HG02571 (cell line): ENCODE measurements at regions not wholly inside any gene's neighbourhood (a gene's known extent, or its start where the extent isn't known, plus 50 kb on each side); places are given as distances from the start of the nearest gene placed in this dataset.
"Not testable (repeated sequence)": the region's sequence is repeated elsewhere in the genome, so short reads cannot be mapped to it uniquely, and the experiment has no call there.

Experiments used
- ATAC-seq: cut with Tn5 transposase; IDR thresholded peaks from one replicate; pipeline ENCODE4 v1.9.1; 2021; ENCODE audit warnings: mild to moderate bottlenecking, moderate library complexity; ENCODE audit not compliant: unreplicated experiment

DNA sequence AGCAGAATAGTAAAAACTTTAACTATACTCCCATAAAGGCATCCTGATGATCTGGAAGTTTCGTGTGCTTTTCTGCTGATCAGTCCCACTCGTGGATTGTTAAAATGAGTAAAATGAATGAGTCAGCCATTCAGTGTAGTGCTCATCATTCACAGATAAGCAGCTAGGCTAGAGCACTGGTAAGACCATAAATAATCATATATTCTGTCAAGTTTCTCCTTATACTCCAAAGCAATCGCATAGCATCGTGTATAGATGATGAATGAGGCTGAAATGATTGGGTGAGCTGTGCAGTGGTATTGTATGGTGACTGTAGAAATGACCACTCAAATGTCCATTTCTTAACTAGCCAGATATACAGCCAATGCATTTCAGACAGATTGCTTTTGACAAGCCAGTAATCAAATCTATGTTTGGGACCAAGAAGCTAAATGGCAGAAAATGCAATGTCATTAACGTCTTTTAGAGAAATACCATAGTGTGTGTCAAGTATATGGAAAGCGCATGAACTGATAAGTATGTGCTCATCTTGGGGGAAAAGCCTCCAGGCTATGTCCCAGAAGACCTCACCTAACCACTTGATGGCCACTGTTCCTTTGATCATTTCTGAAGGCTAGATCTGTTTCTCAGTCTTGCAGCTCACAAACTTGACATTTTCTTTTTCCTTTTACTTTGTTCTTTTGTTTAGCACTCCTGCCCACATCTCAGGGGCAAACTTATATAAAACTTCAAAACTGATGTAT lies 227.2 kb upstream of the FAM3C start:
- ATAC-seq: no peak

DNA sequence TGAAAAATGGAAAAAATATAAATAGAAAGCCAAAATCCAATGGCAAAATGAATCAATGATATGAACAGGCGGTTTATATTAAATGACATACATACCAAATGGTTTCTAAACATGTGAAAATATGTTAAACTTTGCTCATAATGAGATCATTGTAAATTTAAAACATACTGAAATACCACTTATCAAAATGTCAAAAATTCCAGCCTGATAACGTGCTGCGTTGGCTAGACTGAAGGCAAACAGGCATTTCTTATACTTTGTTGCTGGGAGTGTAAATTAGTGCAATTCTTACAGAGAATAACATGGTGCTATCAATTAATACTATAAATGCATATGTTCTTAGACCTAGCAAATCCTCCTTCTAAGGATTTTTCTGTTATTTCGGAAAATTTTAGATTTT lies 225.8 kb upstream of the FAM3C start:
- no peak for ATAC-seq

DNA sequence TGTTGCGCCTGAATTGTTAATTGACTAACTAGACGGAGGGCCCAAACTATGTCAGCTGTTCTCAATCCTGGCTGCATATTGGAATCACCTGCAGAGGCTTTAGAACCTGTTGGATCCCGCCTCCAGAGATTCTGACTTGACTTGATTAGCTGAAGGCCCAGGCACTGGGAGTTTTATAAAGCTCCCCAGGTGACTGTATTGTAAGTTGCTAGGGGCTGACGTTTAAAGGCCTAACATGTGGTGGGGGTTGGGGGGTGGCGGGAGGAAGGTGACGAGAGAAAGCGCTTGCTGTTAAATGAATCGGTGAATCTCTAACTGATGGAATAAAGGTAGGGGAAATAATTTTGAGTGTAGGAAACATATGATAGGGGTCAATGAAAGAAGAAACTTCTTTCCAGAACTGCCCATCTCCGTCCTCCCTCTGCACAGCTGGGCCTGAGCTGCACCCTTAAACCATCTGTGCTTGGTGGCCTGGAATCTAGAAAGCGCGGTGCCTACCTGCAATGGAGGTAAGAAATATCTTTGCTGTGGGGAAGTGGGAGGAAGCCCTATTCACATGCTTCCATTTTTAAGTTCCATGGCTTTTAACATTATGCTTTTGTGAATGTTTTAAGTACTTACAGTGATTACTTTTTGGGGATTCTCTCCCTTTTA lies 225.0 kb upstream of the FAM3C start:
- ATAC-seq: no peak

DNA sequence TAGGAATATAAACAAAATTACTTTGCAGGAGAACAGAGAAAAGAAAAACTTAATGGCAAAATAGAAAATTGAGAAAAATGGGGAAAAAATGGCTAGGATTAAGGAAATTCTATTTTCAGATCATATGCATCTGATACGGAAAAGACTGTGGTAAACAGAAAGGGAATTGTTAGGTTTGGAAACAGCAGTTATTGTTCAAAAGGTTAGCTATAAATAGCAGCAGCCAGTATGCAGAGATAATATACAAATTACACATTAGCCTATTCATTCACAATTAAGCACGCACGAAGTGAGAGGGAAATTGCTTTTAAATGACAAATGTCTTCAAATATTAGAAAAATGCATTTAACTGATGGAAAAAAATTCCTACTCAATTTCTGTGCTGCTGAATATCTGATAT lies 224.1 kb upstream of the FAM3C start:
- ATAC-seq: no peak

DNA sequence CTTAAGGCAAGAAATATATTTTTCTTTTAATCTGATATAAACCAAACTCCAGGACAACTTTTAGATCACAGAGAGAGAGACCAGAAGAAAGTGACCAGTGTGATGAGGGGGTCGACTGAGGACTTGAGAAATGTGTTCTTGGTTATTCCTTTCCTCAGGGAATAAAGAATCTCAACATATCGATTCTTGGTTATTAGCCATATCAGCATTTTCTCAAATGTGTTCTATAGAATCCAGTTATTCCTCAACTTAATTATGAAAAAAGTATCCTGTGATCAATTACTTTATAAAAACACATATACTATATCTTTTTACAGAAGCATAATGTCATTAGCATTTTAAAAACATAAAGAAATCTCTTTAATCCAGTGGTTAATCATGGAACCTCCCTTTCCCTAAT lies 222.1 kb upstream of the FAM3C start:
- ATAC-seq: no peak

DNA sequence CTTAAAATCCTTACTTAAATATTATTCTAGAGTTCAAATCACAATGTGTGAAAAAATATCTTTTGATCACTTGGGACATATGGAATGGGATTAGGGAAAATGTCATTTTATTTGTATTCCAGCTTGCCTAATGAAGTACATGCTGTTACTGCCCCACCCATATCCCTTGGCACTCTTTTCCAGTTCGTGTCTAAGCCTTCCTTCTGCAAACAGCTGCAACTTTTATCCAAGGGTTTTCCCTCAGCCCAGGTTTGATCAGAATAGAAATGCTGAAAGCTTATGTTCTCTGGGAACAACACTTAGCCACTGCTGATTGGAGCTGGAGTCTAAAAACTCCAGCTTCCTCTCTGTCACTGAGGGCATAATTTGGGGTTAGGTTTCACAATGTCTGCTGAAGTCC lies 214.1 kb upstream of the FAM3C start:
- ATAC-seq: no peak

DNA sequence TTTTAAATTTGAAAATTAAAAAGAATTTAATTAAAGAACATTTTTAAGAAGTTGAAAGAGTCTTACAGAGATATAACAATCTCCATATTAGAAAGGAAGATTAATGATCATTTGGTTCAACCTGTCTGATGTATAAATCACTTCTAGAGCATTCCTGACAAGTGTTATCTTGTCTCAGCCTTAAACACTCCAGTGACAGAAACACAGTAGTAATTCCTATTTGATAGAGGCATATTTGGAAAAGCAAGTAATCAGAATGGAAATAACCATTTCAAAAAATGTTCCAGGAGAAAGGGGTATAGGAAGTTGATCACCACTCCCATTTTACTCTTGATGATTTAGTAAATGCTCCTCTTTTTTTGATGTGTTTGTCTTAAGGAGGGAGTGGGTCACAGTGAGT lies 213.1 kb upstream of the FAM3C start:
- no peak for ATAC-seq

DNA sequence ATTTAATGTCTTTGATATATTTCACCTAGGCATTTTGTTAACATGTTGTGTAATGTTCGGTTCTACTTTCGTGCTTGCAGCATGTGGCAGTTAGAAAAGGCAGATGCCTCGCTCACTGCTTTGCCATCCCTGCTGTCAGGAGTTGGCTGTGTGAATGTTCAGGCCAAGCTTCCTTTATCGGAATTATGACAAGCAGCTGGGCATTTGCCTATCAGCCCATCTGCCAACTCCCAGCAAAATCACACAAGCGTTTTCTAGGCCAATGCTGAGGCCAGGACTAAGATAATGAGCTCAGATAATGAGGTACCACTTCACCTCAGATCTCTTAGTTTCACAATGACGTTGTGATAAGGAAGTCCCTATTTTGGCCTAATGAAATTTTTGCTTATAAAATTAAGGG lies 212.7 kb upstream of the FAM3C start:
- ATAC-seq: no peak

DNA sequence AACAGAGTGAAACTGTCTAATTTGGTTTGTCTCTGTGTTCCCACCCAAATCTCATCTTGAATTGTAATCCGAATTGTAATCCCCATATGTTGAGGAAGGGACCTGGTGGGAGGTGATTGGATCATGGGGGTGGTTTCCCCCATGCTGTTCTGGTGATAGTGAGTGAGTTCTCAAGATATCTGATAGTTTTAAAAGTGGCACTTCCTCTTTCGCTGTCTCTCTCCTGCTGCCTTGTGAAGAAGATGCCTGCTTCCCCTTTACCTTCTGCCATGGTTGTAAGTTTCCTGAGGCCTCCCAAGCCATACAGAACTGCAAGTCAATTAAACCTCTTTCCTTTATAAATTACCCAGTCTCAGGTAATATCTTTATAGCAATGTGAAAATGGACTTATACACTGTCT lies 212.1 kb upstream of the FAM3C start:
- not testable (repeated sequence) for ATAC-seq

DNA sequence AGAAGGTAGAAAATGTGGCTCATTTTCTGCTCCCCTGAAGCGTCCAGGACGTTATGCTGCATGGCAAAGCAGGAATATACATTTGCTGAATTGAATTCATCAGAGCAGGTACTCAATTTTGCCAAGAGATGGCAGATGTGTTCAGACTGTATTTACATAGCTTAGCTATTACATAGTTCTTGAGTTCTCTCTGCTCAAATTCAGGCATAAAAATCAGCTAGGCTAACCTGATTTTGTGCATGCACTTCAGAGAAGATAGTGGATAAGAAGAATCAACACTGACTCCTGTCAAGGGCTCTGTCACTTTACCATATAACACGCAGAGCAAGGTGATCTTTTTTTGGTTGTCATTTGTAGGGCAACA lies 209.2 kb upstream of the FAM3C start:
- no peak for ATAC-seq

DNA sequence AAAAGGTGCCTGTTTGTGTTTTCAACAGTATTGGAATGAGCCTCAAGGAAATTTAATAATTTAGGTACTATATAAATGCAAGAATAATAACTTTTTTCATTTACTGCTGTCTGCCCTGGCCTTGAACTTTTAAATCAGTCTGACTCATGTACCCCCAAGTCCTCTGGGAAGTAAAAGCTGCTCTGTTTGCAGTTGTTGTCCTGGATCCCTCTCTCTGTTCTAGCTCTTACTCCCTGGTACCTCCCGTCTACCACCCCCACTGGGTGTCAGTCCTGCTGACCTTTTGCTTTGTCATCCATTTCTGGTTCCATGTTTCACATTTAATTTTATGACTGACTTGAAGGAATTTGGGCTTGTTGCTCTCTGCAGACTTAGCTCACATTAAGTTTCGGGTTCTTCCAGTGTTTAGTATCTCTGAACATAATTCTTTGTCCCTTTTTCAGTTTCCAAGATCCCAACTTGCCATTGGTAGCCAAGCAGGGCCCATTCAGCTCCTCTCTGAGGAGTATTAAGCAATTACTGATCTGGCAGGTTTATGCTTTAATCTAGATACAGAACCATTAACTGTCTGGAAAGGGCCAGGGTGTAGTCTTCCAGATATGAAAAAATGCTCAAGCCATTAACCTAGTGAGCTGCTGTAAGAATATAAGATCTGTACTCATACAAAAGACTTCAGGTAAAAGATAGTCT lies 208.7 kb upstream of the FAM3C start:
- ATAC-seq: no peak

DNA sequence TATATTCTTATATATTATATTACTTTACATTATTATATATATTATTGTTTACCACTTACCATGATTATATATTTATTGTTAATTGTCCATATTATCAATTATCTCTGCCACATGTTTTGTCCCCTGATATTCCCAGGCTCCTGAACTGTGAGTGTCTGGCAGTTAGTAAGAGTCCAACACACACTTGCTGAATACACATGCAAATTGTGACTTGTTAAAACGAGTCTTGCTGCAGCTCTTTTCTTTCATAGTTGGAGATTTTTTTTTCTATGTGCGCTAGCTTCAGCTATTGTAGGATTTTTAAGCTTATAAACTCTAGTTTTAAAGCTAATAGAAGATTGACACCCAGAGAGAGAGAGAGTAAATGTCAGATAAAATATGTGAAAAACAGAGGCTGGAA lies 207.8 kb upstream of the FAM3C start:
- no peak for ATAC-seq

DNA sequence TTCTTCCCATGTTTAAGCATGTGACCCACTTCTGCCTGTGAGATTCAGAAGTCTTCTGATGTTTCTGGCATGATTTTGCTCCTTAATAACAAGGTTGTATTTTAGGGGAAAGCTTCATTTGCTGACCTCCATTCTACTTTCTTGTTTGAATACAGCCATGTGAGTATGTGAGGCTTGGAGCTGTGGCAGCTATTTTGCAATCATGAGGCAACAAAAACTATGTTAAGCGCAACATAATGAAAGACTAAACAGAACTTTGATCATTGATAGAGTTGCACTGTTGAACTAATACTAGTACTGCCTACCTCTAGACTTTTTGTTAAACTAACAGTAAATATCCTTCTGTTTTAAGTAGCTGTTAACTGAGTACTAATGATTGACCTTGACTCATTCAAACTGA lies 203.8 kb upstream of the FAM3C start:
- no peak for ATAC-seq

DNA sequence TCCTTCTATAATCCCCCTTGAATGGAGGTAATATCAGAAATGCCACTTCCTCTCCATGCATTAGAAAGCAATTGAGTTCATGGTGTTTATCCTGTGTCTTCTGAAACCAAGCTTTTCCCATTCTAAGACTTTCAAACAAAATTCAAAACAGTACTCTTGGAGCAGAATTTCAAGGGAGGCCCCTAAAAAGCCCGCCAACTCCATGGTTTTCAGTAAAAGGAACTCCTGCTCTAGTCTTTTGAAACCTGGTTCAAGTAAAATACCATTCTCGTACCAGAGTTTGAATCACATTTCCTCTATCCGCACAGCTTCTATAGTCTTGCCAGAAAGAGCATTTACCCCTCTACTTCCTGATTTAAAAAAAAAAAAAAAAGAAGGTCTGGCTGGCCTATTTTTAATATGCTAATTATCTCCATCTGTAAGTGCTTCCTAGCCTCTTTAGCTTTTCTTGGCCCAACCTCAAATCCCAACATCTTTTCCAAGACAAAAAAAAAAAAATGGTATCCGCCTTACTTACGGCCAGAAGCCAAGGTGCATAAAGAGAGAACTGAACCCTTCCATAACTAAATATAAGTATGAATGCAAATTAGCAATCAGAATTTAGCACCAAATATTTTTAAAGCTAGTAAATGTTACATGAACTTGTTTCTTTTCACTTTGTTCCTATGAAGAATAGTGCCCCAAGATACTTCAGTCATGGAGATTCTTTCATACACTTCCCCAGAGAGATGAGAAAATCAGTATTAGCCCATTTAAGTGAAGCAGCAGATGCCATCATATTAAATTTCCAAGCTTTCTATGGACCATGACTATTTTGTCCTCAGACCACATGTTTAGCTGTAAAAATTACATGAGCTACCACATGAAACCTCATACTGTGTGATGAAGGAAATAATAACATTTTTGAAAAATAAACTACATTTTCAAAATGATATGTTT lies 199.9 kb upstream of the FAM3C start:
- ATAC-seq: no peak

DNA sequence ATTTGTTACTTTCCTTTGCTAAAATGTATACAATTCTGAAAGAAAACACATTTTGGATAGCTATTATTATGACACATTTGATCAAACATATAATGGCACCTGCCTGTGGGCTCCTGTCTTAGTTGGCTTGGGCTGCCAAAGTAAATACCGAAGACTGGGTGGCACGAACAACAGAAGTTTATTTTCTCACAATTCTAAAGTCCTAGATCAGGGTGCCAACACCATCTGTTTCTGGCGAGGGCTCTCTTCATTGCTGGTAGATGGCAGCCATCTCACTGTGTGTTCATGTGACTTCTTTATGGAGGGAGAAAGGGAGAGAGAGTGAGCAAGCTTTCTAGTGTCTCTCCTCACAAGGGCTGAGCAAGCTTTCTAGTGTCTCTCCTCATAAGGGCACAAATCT lies 195.8 kb upstream of the FAM3C start:
- no peak for ATAC-seq

DNA sequence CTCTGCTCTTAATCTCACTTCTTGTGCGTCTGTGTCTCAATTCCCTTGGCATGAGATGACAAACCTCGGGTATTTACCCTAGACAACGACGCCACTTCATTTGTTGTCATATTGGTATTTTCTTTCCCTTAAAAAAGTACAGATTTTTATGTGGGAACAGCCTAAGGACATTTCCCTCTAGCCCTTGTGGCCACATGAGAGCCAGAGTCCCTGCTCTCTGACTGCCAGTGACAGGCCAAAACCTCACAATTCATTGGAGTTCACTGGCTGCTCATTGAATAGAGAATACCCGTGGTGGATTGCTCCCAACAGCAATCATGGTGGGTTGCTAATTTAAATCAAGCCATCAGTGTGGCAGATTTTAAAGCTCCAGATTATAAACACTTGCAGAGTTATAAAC lies 191.3 kb upstream of the FAM3C start:
- no peak for ATAC-seq

DNA sequence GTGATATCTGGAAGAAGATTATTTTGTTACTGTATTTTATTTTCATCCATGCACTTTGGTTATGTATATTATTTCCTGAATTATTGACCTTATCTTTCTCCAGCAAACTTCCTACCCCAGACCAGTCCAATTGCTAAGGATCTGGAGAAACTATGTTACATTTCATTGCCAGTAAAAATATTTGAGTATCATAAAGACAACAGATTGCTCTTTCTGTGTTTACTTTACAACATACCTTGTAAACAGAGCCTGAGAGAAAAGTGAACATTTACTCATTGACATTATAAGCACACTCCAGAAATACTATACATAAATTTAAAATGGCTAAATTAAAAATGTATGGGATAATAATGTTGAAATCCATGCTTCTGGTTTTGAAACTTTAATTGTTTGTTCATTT lies 186.2 kb upstream of the FAM3C start:
- ATAC-seq: no peak

DNA sequence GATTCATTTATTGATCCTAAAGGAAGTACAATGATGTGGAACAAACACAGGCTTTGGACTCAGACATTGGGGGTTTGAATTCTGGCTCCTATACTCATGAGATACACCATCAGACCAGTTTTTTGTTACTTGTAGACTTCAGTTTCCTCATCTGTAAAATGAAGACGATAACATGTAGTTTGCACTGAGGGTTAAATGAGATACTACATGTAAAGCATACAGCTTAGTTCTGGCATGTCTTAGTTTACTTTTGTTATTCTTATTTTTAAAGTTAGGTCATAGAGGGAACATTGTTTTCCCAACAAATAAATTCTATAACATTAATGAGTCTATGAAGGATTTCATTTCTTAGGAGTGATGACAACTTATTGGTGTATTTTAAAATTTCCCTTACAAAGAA lies 183.5 kb upstream of the FAM3C start:
- ATAC-seq: no peak

DNA sequence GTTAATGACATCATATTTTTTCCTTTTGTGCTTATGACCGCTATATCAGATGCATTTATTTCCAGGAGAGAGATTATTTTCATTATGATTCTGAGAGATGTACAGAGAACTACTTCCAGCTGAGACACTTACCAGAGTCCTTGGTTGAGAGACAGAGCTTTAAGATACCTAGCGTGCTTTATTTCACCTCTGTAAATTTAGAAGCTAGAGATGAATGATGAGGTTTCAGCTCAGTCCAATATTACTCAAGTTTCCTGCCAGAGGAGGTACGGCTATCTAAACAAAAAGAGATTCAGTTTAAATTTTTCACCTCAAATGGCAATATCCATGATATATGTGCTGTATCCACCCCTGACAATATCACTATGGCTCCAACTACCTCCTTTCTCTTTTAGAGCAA lies 182.6 kb upstream of the FAM3C start:
- ATAC-seq: no peak

DNA sequence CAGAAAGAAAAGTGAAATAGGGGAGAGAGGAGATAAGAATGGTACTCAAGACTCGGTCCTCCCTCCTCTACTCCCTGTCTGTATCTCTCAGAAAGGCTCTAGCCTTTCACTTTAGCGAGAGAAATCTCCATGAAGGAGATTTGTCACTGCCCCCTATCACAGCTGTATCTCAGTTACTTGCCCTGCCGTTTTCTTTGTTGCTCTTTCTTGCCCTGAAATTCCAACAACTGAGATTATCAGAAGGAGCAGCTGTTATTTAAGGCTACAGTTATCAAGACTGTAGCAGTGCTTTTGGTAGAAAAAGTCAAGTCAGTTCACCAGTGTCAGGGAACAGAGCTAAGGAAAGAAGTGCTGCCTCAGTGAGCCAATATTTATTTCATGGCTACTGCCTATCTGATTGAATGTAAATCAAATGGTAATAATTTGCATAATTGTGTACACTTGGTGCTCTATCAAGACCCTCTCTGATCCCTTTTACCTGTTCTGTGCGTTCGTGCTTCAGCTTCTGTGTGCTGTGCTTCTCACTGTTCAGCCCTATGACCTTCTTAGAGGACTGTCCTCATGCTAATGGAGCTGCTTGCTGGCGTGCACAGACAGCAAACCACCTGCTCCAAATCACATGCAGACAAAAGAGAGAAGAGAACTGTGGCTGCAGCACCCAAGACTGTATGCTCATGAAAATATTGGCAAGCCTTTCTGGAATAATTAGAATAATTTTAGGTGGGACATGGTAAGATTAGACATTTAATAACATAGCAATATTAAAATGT lies 180.2 kb upstream of the FAM3C start:
- no peak for ATAC-seq
